K562 (cell line): ENCODE measurements at regions not wholly inside any gene's neighbourhood (a gene's known extent, or its start where the extent isn't known, plus 50 kb on each side); places are given as distances from the start of the nearest gene placed in this dataset.

Experiments
- ATAC-seq: fragments of 200-7000 bp; cut with Tn5 transposase; 3 replicates; pipeline ENCODE4 v1.9.1; 2020; ENCODE audit warnings: moderate library complexity
- BruUV-seq: library from RNA; stranded (reverse); fragments of 400-500 nt; replicated peaks from 2 replicates; lab custom pipeline; 2021; lab: Mats Ljungman, UMichigan
- CTCF ChIA-PET: fragments of 300-600 bp; formaldehyde crosslinking; extraction: SDS; loops from one replicate; lab custom pipeline; 2021; ENCODE audit warnings: low intra/inter-chr PET ratio; lab: Yijun Ruan, JAX
- POLR2A ChIA-PET: fragments of 300-600, 350-650 bp; sonication (Branson Sonifier 250); formaldehyde crosslinking; extraction: SDS; loops from one replicate; lab custom pipeline; 2021; ENCODE audit warnings: antibody characterized with exemption, inconsistent platforms; lab: Yijun Ruan, JAX
- DNase-seq, 4 experiments: peaks; one replicate each; pipeline versions ENCODE4 v3.0.0 to v3.0.0-alpha.2; 2011 to 2018; ENCODE audit warnings: low spot score in 3 of 4, mixed read lengths in 3 of 4; ENCODE audit errors: extremely low read depth in 1 of 4
- FAIRE-seq: peaks from 2 replicates; lab custom pipeline; 2011; peaks lifted over from hg19 to GRCh38; lab: Jason Lieb, UNC
- H2AFZ ChIP-seq: 2 replicates; pipeline ENCODE4 v1.6.0; 2011; ENCODE audit warnings: low read depth, low read length, control low read depth, inconsistent platforms
- H3K27ac ChIP-seq: fragments of 200-600 bp; 3 replicates; pipeline ENCODE4 v1.8.0; 2011; ENCODE audit warnings: low read depth, mild to moderate bottlenecking, control low read depth, inconsistent platforms, low read length, moderate library complexity, mixed read lengths; ENCODE audit errors: extremely low read depth
- H3K27me3 ChIP-seq, 2 experiments: fragments of 300-600 bp in 1 of 2; 2 replicates in 1 of 2; 3 replicates in 1 of 2; pipeline versions ENCODE4 v1.6.0 to v1.8.0; 2011; ENCODE audit warnings: inconsistent platforms in 2 of 2, low read length in 2 of 2, mild to moderate bottlenecking in 1 of 2, mixed read lengths in 1 of 2, moderate library complexity in 1 of 2; ENCODE audit not compliant: control insufficient read depth in 2 of 2, insufficient read depth in 2 of 2
- H3K36me3 ChIP-seq: fragments of 300-600 bp; 3 replicates; pipeline ENCODE4 v1.8.0; 2011; ENCODE audit warnings: mild to moderate bottlenecking, low read length, inconsistent platforms; ENCODE audit not compliant: control insufficient read depth, insufficient read depth
- H3K4me1 ChIP-seq, 2 experiments: fragments of 200-600 bp in 1 of 2; replicated peaks in 1 of 2; 2 replicates in 1 of 2; 3 replicates in 1 of 2; pipeline versions ENCODE4 v1.5.1 to v1.8.0; 2011; ENCODE audit warnings: inconsistent platforms in 2 of 2, low read length in 2 of 2, mild to moderate bottlenecking in 1 of 2, mixed read lengths in 1 of 2, moderate library complexity in 1 of 2; ENCODE audit not compliant: control insufficient read depth in 2 of 2, insufficient read depth in 2 of 2
- H3K4me2 ChIP-seq: 2 replicates; pipeline ENCODE4 v1.6.1; 2011; ENCODE audit warnings: low read length, control low read depth, inconsistent platforms, mixed read lengths; ENCODE audit not compliant: insufficient read depth
- H3K4me3 ChIP-seq: fragments of 200-600 bp; sonication (generic), shearing (Covaris generic); 2 replicates; pipeline ENCODE4 v1.5.1; 2016; ENCODE audit warnings: control low read depth, inconsistent platforms
- H3K79me2 ChIP-seq: fragments of 200-600 bp; 3 replicates; pipeline ENCODE4 v1.8.0; 2011; ENCODE audit warnings: low read length, inconsistent platforms; ENCODE audit not compliant: control insufficient read depth, insufficient read depth
- H3K9ac ChIP-seq, 2 experiments: 2 replicates each; pipeline versions ENCODE4 v1.6.0 to v1.6.1; 2011; ENCODE audit warnings: low read depth in 2 of 2, low read length in 2 of 2, control low read depth in 1 of 2, inconsistent platforms in 1 of 2, mild to moderate bottlenecking in 1 of 2, mixed read lengths in 1 of 2; ENCODE audit not compliant: insufficient read depth in 1 of 2
- H3K9me1 ChIP-seq: one replicate; pipeline ENCODE4 v1.6.0; 2011; ENCODE audit warnings: inconsistent platforms, mild to moderate bottlenecking, low read length, moderate library complexity; ENCODE audit not compliant: control insufficient read depth, insufficient read depth
- H3K9me3 ChIP-seq: replicated peaks from 2 replicates; pipeline ENCODE4 v1.5.1; 2011; ENCODE audit warnings: low read depth, low read length, inconsistent platforms; ENCODE audit not compliant: control insufficient read depth, insufficient read depth
- H4K20me1 ChIP-seq: replicated peaks from 2 replicates; pipeline ENCODE4 v1.6.1; 2011; ENCODE audit warnings: low read length, inconsistent platforms, mixed read lengths; ENCODE audit not compliant: control insufficient read depth, insufficient read depth
- E2F1 ChIP-seq: sonication (generic); formaldehyde crosslinking; IDR thresholded peaks from 2 replicates; pipeline ENCODE4 v1.8.1; 2023; ENCODE audit warnings: mild to moderate bottlenecking, missing genetic modification reagents, moderate library complexity
- FOXK2 ChIP-seq, 2 experiments: fragments of 450-650 bp; IDR thresholded peaks in 1 of 2; conservative IDR thresholded peaks in 1 of 2; 2 replicates each; pipeline ENCODE4 v1.6.1; 2016; ENCODE audit warnings: low read depth in 2 of 2, mild to moderate bottlenecking in 1 of 2
- LEF1 ChIP-seq: fragments of 450-650 bp; IDR thresholded peaks from 2 replicates; pipeline ENCODE4 v1.6.1; 2016; ENCODE audit warnings: mild to moderate bottlenecking
- NONO ChIP-seq, 2 experiments: fragments of 200-400 bp in 1 of 2; fragments of 450-650 bp in 1 of 2; formaldehyde crosslinking in 1 of 2; IDR thresholded peaks; 2 replicates each; pipeline ENCODE4 v1.6.1; 2017; ENCODE audit warnings: low read depth in 2 of 2, mild to moderate bottlenecking in 2 of 2, moderate library complexity in 2 of 2, low read length in 1 of 2
- NR3C1 ChIP-seq: sonication (generic); formaldehyde crosslinking; IDR thresholded peaks from 2 replicates; pipeline ENCODE4 v1.8.1; 2022; ENCODE audit warnings: missing genetic modification reagents
- TARDBP ChIP-seq: fragments of 450-650 bp; IDR thresholded peaks from 2 replicates; pipeline ENCODE4 v1.6.1; 2016
- TSHZ1 ChIP-seq: fragments of 250-450 bp; sonication (Bioruptor Pico); IDR thresholded peaks from 2 replicates; pipeline ENCODE4 v1.4.0; 2020; ENCODE audit warnings: mild to moderate bottlenecking, moderate library complexity
- U2AF1 ChIP-seq: fragments of 200-400 bp; formaldehyde crosslinking; optimal IDR thresholded peaks from 2 replicates; pipeline ENCODE3; 2017; ENCODE audit warnings: mild to moderate bottlenecking, low read depth, low read length, moderate library complexity
- ZEB2 ChIP-seq: fragments of 450-650 bp; IDR thresholded peaks from 2 replicates; pipeline ENCODE4 v1.6.1; 2016
- ZFX ChIP-seq: sonication (generic); formaldehyde crosslinking; IDR thresholded peaks from 2 replicates; pipeline ENCODE4 v1.8.0; 2022; ENCODE audit warnings: mild to moderate bottlenecking, missing genetic modification reagents, moderate library complexity
- ZNF232 ChIP-seq: sonication (generic); formaldehyde crosslinking; IDR thresholded peaks from 2 replicates; pipeline ENCODE4 v1.8.0; 2022; ENCODE audit warnings: mild to moderate bottlenecking, missing genetic modification reagents
- WGBS: fragments of 100-300 bp; shearing (Covaris generic); methylation state at CpG from one replicate; pipeline ENCODE4 v1.1.6; 2016; ENCODE audit warnings: low coverage, mixed read lengths; ENCODE audit not compliant: insufficient coverage; ENCODE audit errors: missing lambda C conversion rate; 5-methylcytosine and 5-hydroxymethylcytosine counted together
- in situ Hi-C: fragments of 300-500 bp; cut with MboI; formaldehyde crosslinking; loops from 4 replicates; pipeline ENCODE4 v1.15.0; 2018; ENCODE audit warnings: inconsistent platforms, mixed read lengths
- intact Hi-C: fragments of 100-400 bp; cut with micrococcal nuclease; formaldehyde crosslinking; loops from 2 replicates; pipeline ENCODE4 v1.14.2; 2022
- TF ChIP-seq, protein P1 (sequence below), 3 experiments: fragments of 200-800 bp in 1 of 3; sonication (Bioruptor generic) in 1 of 3; sonication (generic) in 1 of 3; formaldehyde crosslinking in 1 of 3; IDR thresholded peaks; 2 replicates each; pipeline versions ENCODE4 v1.6.1 to v1.8.0; 2016 to 2022; ENCODE audit warnings: mild to moderate bottlenecking in 2 of 3, missing compliant biosample characterization in 2 of 3, missing genetic modification characterization in 2 of 3, missing genetic modification reagents in 1 of 3
- TF ChIP-seq, protein P2 (sequence below): fragments of 450-650 bp; formaldehyde crosslinking; IDR thresholded peaks from 2 replicates; pipeline ENCODE4 v1.4.0; 2020; ENCODE audit warnings: mild to moderate bottlenecking, moderate library complexity

GRCh38 chrX:149069899-149070298 is 435.2 kb downstream of the IDS start:
- intact Hi-C loops: no loop called here
- H4K20me1 ChIP-seq: no peaks in the 10 kb centered on the region
- no peaks in the 10 kb centered on the region for H3K27me3 ChIP-seq
- DNase-seq (no peak), FAIRE-seq (no peak), ATAC-seq (no peak)
- no peaks in the 10 kb centered on the region for H3K4me1 ChIP-seq
- no peak overlapping the region for H2AFZ ChIP-seq
- no peaks in the 10 kb centered on the region for H3K79me2 ChIP-seq
- ChIA-PET POLR2A (no interaction called here), CTCF (no interaction called here)
- no peak overlapping the region for H3K9ac ChIP-seq
- 0% methylated on average over 2 of the region's 2 CpGs for WGBS
- H3K4me2 ChIP-seq: no peak overlapping the region
- H3K9me3 ChIP-seq: no peaks in the 10 kb centered on the region
- H3K27ac ChIP-seq: no peak overlapping the region
- TF ChIP-seq, protein P1, sequence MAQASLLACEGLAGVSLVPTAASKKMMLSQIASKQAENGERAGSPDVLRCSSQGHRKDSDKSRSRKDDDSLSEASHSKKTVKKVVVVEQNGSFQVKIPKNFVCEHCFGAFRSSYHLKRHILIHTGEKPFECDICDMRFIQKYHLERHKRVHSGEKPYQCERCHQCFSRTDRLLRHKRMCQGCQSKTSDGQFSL (CRISPR knock-in tag; IDR thresholded peaks at IDR 0.05): no peak
- TF ChIP-seq, protein P1 (tag; IDR thresholded peaks at IDR 0.05): no peak
- TF ChIP-seq FOXK2 (conservative IDR thresholded peaks at IDR 0.05 in 1 of 2, IDR thresholded peaks at IDR 0.05 in 1 of 2; ENCODE audit: low read depth in 2 of 2) (no peak), NONO (IDR thresholded peaks at IDR 0.05; ENCODE audit: low read depth in 2 of 2, low read length in 1 of 2) (no peak), NR3C1 (CRISPR knock-in tag) (no peak), ZEB2 (no peak), ZFX (CRISPR knock-in tag) (no peak), TSHZ1 (CRISPR knock-in tag) (no peak), TARDBP (no peak), LEF1 (no peak), U2AF1 (no peak), ZNF232 (CRISPR knock-in tag) (no peak), E2F1 (CRISPR knock-in tag) (no peak)
- TF ChIP-seq, protein P2, sequence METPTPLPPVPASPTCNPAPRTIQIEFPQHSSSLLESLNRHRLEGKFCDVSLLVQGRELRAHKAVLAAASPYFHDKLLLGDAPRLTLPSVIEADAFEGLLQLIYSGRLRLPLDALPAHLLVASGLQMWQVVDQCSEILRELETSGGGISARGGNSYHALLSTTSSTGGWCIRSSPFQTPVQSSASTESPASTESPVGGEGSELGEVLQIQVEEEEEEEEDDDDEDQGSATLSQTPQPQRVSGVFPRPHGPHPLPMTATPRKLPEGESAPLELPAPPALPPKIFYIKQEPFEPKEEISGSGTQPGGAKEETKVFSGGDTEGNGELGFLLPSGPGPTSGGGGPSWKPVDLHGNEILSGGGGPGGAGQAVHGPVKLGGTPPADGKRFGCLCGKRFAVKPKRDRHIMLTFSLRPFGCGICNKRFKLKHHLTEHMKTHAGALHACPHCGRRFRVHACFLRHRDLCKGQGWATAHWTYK (CRISPR knock-in tag): no peak
- in situ Hi-C loops: no loop called here
- H3K36me3 ChIP-seq: no peaks in the 10 kb centered on the region
- no TSS peak for BruUV-seq
- H3K4me3 ChIP-seq: no peak overlapping the region
- no peaks in the 10 kb centered on the region for H3K9me1 ChIP-seq
